ENCODE measurements at regions not wholly inside any gene's neighbourhood (a gene's known extent, or its start where the extent isn't known, plus 50 kb on each side); places are given as distances from the start of the nearest gene placed in this dataset.

DNA sequence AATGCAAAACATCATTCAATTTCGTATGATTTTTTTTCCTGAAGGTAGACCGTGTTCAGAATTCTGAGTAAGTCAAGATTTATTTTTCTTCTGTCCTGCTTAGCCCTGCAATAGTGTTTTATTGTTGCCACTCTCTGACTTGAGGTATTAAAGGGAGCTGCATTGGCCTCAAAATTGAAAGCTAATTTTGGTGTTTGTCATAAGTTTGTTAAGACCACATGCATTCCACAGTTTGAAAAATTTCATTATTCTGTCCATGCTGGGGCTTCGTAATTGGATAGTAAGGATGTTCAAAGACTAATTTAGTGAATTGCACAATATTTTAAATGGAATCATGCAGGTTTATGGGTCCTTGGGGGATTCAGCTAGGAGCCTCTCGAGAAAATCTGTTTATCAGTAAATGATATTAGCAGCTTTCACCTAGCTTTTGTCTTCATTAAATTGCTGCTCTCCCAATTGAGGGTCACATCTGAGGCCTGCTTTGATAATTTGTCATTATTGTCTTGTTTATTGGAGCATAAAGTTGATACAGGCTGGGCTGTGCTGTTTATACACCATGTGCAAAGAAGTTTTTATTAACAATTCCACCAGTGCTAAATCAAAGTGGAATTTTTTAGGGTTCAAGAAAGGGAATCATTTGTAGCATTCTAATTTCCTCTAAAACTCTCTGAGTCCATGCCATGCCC is 339.8 kb upstream of the OBI1 start:
- H3K9ac ChIP-seq (replicated peaks in 1 of 4; ENCODE audit: extremely low read depth in 1 of 4, low read depth in 3 of 4, low read length in 3 of 4) = no peak overlapping the region
- WGBS, 2 experiments (ENCODE audit: extremely low coverage in 1 of 2, insufficient coverage in 1 of 2, insufficient read length in 1 of 2, insufficient replicate concordance in 2 of 2, low coverage in 1 of 2, low lambda C conversion rate in 2 of 2, missing lambda C conversion rate in 1 of 2) = 91% methylated on average over 4 of the region's 4 CpGs; no CpG with 5 or more reads in 1 of the 2 experiments
- H3K14ac ChIP-seq (ENCODE audit: insufficient read length) = no peak overlapping the region
- H2AK5ac ChIP-seq (ENCODE audit: low read depth, low read length) = no peak overlapping the region
- H3K4ac ChIP-seq (replicated peaks; ENCODE audit: insufficient read length, low read depth, low read length) = no peak overlapping the region
- DNase-seq (ENCODE audit: low read depth in 1 of 2, low spot score in 2 of 2) = no peak
- no peak overlapping the region for H3K23ac ChIP-seq (ENCODE audit: insufficient read length)
- no peak overlapping the region for H3K4me2 ChIP-seq (ENCODE audit: insufficient read depth in 1 of 2, low read depth in 2 of 2, low read length in 2 of 2)
- H2AFZ ChIP-seq (ENCODE audit: low read length) = no peak overlapping the region
- no peaks in the 10 kb centered on the region for H3K79me1 ChIP-seq (ENCODE audit: low read depth, low read length)
- H3K9me3 ChIP-seq (ENCODE audit: insufficient read depth in 2 of 2, low read depth in 1 of 2, low read length in 1 of 2) = no peaks in the 10 kb centered on the region
- no peak overlapping the region for H3K56ac ChIP-seq (replicated peaks; ENCODE audit: insufficient read length, low read depth, low read length)
- no peak overlapping the region for H2BK20ac ChIP-seq (ENCODE audit: low read length)
- H3K18ac ChIP-seq (ENCODE audit: extremely low read depth, low read length) = no peak overlapping the region
- POLR2A ChIA-PET (ENCODE audit: partially characterized antibody) = no interaction called here
- H4K91ac ChIP-seq (replicated peaks; ENCODE audit: insufficient read length, low read length) = no peak overlapping the region
- no peak overlapping the region for H2BK12ac ChIP-seq (ENCODE audit: low read depth, low read length)
- no peak overlapping the region for H2BK15ac ChIP-seq (ENCODE audit: low read length)
- no peak overlapping the region for H4K5ac ChIP-seq (ENCODE audit: insufficient read length, low read depth, low read length)
- H2BK5ac ChIP-seq (ENCODE audit: low read depth, low read length) = no peak overlapping the region
- no peaks in the 10 kb centered on the region for H3K23me2 ChIP-seq (ENCODE audit: low read depth, low read length)
- H4K20me1 ChIP-seq (replicated peaks in 1 of 2; ENCODE audit: control insufficient read depth in 1 of 2, insufficient read depth in 2 of 2, low read length in 2 of 2) = no peaks in the 10 kb centered on the region
- CTCF ChIA-PET (ENCODE audit: partially characterized antibody) = interaction anchor here (0.6 to 1.0 kb wide), 4 partner anchors 11 to 696 kb away, joined by 3 to 4 read pairs (median 4); no protein-coding TSS in a partner anchor
- peaks cover 0 to 4% (median 3%) of the 10 kb centered on the region in 4 experiments; a peak in 3 of 7 replicates for H3K4me1 ChIP-seq (replicated peaks in 1 of 4; ENCODE audit: control insufficient read depth in 3 of 4, insufficient read depth in 4 of 4, low read length in 3 of 4)
- H3K27ac ChIP-seq (ENCODE audit: low read depth, low read length) = no peak overlapping the region
- TF ChIP-seq FOSL1 (IDR thresholded peaks at IDR 0.05; ENCODE audit: insufficient read depth, low read depth, low read length) (no peak), RAD21 (IDR thresholded peaks at IDR 0.05 in 1 of 2, conservative IDR thresholded peaks at IDR 0.05 in 1 of 2; ENCODE audit: low read depth in 2 of 2, low read length in 2 of 2) (no peak), SRF (IDR thresholded peaks at IDR 0.05; ENCODE audit: low read depth, low read length) (no peak), HDAC6 (IDR thresholded peaks at IDR 0.05; ENCODE audit: low read depth, low read length) (no peak), KDM1A (IDR thresholded peaks at IDR 0.05; ENCODE audit: borderline replicate concordance, low read length) (no peak), ZNF274 (IDR thresholded peaks at IDR 0.05; ENCODE audit: borderline replicate concordance, extremely low read depth, low read length) (no peak), POU5F1 (IDR thresholded peaks at IDR 0.05; ENCODE audit: low read depth, low read length) (no peak), EP300 (IDR thresholded peaks at IDR 0.05; ENCODE audit: borderline replicate concordance in 1 of 2, low read depth in 2 of 2, low read length in 2 of 2) (no peak), GTF2F1 (IDR thresholded peaks at IDR 0.05; ENCODE audit: borderline replicate concordance, low read depth, low read length) (no peak)
- no peak for FAIRE-seq
- H3K4me3 ChIP-seq (ENCODE audit: extremely low read depth in 1 of 4, insufficient read depth in 2 of 4, low read depth in 3 of 4, low read length in 4 of 4) = no peak overlapping the region
- no peaks in the 10 kb centered on the region for H3K27me3 ChIP-seq (replicated peaks in 1 of 4; ENCODE audit: control insufficient read depth in 3 of 4, extremely low read depth in 1 of 4, insufficient read depth in 3 of 4, low read length in 3 of 4)
- no peak overlapping the region for H2BK120ac ChIP-seq (replicated peaks; ENCODE audit: low read depth, low read length)
- H4K8ac ChIP-seq (ENCODE audit: extremely low read depth, insufficient read depth, low read length) = no peak overlapping the region
- no peaks in the 10 kb centered on the region for H3K36me3 ChIP-seq (ENCODE audit: control insufficient read depth in 2 of 4, insufficient read depth in 4 of 4, low read length in 3 of 4)
- H3K79me2 ChIP-seq (ENCODE audit: control insufficient read depth in 1 of 2, insufficient read depth in 2 of 2, low read length in 2 of 2) = no peaks in the 10 kb centered on the region

Measured in H1 (cell line).